ENCODE measurements at regions not wholly inside any gene's neighbourhood (a gene's known extent, or its start where the extent isn't known, plus 50 kb on each side); places are given as distances from the start of the nearest gene placed in this dataset.

DNA sequence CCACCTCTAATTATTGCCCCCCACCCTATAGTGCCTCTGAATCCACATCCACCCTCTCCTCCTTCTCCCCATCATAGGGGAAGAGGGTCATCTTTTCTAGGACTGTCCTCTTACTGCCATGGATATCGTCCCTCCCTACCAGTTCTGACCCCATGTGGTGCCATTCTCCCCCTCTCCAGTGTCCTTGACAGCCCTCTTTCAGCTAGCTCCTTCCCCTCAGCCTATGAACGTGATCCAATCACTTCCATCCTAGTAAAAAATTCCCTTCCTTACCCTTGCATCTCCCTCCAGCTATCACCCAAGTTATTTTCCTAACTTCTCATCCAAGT, 172.7 kb downstream of the RRAGC start:
- no peak overlapping the region for H3K4me3 ChIP-seq (ENCODE audit: low read depth, low read length)
- DNase-seq (ENCODE audit: low read depth), result no peak
- TF ChIP-seq, protein P1, sequence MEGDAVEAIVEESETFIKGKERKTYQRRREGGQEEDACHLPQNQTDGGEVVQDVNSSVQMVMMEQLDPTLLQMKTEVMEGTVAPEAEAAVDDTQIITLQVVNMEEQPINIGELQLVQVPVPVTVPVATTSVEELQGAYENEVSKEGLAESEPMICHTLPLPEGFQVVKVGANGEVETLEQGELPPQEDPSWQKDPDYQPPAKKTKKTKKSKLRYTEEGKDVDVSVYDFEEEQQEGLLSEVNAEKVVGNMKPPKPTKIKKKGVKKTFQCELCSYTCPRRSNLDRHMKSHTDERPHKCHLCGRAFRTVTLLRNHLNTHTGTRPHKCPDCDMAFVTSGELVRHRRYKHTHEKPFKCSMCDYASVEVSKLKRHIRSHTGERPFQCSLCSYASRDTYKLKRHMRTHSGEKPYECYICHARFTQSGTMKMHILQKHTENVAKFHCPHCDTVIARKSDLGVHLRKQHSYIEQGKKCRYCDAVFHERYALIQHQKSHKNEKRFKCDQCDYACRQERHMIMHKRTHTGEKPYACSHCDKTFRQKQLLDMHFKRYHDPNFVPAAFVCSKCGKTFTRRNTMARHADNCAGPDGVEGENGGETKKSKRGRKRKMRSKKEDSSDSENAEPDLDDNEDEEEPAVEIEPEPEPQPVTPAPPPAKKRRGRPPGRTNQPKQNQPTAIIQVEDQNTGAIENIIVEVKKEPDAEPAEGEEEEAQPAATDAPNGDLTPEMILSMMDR (conservative IDR thresholded peaks at IDR 0.05; ENCODE audit: low read depth, low read length), result no peak

DNA sequence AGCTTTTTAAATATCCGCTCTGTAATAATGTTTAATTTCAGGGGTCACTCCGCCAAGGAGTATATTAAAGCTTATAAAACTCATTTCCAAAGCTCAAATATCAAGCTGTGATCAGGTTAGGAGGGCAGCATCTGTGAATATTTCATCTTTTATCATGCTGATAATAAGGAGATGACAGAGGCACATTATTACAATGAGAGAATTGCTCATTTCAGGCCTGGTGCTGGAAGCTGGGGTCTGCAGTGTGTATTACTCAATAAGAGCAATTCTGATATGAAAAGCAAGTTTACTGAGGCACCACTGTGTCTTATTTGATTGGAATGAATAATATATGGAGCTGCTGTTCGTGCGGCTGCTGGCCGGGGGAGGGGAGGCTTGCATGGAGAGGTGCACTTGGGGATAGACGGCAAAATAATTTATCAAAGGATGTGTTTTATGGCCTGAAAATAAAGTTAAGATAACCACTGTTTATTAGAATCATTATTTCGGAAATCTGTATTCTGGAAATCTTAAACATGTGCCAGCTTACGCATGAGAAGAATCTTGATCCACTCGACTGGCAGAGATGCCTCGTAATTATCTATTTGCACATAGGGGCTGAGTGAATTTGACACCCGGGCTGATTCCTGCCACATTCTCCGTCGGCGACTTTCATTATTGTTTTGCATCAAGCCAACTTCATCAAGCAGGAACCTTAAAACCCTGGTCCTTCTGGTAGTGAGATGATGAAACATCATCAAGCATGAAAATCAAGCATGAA, 173.2 kb downstream of the RRAGC start:
- DNase-seq (ENCODE audit: low read depth), result no peak
- TF ChIP-seq, protein P1 (conservative IDR thresholded peaks at IDR 0.05; ENCODE audit: low read depth, low read length), result no peak
- H3K4me3 ChIP-seq (ENCODE audit: low read depth, low read length), result no peak overlapping the region

DNA sequence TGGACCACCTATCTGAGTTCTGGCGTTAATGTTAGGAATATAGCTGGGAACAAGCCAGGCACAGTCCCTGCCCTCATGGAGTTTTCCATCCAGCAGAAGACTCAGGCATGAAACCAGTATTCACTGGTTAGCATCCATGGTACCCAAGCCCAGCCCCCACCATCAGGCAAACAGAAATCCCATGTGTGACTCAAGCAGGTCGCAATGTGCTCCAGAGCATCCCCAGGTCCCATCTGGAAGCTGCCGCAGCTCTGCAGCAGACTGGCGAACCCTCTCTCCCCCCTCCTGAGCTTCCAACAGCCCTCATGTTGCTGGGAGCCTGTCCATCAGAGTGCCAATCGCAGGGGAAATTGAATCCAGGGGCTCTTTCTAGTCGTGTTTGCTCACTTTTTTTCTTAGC, 174.2 kb downstream of the RRAGC start:
- DNase-seq (ENCODE audit: low read depth), result no peak

DNA sequence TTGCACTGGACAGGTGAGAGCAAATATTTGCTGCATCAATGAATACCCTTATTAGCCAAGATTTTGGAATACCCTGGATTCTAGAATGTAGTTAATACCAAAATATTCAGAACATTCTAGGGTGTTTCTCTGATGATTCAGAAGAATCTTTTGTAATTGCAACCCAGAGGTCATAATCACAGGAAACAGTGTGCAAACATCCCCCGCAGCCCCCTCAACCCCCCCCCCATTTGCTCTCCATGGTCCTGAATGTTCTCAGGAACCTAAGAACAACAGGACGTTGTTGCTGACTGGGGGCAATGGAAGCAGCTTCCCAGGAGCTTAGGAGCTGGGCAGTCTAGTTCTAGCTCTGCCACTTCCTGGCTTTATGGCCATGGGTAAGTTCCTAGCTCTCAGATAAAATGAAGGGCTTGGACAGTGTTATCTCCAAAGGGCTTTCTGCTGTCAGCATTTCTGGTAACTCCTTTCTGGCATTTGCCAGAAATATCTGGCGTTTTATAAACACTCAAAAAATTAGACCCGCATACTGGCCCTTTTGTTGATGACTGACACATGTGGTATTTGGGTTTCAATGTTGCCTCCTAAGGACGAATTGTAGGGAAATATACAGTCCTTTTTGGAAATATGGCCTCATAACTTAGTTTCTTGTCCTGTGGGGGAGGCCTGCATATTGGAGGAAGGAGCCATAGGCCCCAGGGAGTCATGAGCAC, 178.6 kb downstream of the RRAGC start:
- TF ChIP-seq, protein P1 (conservative IDR thresholded peaks at IDR 0.05; ENCODE audit: low read depth, low read length), result no peak
- H3K4me3 ChIP-seq (ENCODE audit: low read depth, low read length), result no peak overlapping the region
- DNase-seq (ENCODE audit: low read depth), result peak; percentile 28

More for the DNA sequence above, 174.2 kb downstream of the RRAGC start:
- H3K4me3 ChIP-seq (ENCODE audit: low read depth, low read length), result no peak overlapping the region
- TF ChIP-seq, protein P1 (conservative IDR thresholded peaks at IDR 0.05; ENCODE audit: low read depth, low read length), result no peak

DNA sequence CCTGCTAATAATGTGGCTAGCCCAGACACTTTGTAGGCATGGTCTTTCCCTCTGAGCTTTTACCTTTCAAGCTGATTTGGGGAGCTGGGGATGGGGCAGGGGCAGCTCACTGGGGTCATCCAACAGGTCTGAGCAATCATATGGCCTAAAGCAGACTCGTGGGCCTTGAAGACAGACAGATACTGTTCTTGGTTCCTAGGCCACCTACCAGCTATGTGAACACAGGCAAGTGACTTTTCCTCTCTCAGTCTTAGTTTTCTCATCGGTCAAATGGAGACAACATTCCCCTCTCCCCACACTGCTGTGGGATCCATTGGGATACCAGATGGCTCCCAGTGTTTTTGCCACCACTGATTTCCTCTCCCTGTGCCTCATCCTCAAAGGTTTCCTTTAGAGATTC, 181.8 kb downstream of the RRAGC start:
- no peak overlapping the region for H3K4me3 ChIP-seq (ENCODE audit: low read depth, low read length)

DNA sequence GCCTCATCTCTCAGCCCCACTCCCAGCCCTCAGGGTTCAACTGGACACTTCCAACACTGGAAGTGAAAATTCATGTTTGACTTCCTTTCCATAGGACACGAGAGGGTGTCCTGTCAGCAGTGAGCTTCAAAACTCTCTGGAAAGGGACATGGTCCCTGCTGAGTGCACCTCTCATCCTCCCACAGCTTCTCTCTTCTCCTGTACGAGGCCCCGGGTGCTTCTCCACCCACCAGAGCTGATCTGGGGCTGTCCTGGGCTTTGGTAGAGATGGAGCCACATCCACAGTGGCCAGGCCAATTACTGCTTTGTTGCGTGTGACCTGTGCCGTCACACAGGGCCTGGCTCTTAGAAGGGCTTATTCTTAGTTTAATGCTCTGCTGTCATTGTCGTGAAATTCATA, 182.3 kb downstream of the RRAGC start:
- TF ChIP-seq, protein P1 (conservative IDR thresholded peaks at IDR 0.05; ENCODE audit: low read depth, low read length), result no peak
- no peak overlapping the region for H3K4me3 ChIP-seq (ENCODE audit: low read depth, low read length)
- DNase-seq (ENCODE audit: low read depth), result no peak

More for the DNA sequence above, 181.8 kb downstream of the RRAGC start:
- TF ChIP-seq, protein P1 (conservative IDR thresholded peaks at IDR 0.05; ENCODE audit: low read depth, low read length), result no peak
- DNase-seq (ENCODE audit: low read depth), result no peak
